Keratinocyte (primary cell): ENCODE measurements at regions not wholly inside any gene's neighbourhood (a gene's known extent, or its start where the extent isn't known, plus 50 kb on each side); places are given as distances from the start of the nearest gene placed in this dataset.

Experiments used
- CTCF ChIP-seq, 3 experiments: IDR thresholded peaks in 1 of 3; conservative IDR thresholded peaks in 1 of 3; optimal IDR thresholded peaks in 1 of 3; 2 replicates in 2 of 3; 3 replicates in 1 of 3; pipeline versions ENCODE3 to v1.5.1; 2011; ENCODE audit warnings: low read length in 3 of 3, mild to moderate bottlenecking in 3 of 3, moderate library complexity in 2 of 3, control low read depth in 1 of 3, inconsistent platforms in 1 of 3; ENCODE audit not compliant: insufficient read depth in 2 of 3; ENCODE audit errors: extremely low read depth in 1 of 3
- EZH2 ChIP-seq: IDR thresholded peaks from one replicate; pipeline ENCODE4 v1.6.1; 2012; ENCODE audit warnings: inconsistent platforms, mild to moderate bottlenecking, low read length, moderate library complexity

GRCh38 chr12:92312463-92312964, 166.9 kb upstream of the BTG1 start:
- TF ChIP-seq CTCF (optimal IDR thresholded peaks at IDR 0.05 in 1 of 3, IDR thresholded peaks at IDR 0.05 in 1 of 3, conservative IDR thresholded peaks at IDR 0.05 in 1 of 3; ENCODE audit: extremely low read depth in 1 of 3, insufficient read depth in 2 of 3, low read length in 3 of 3), result no peak
- TF ChIP-seq EZH2, result no peak
